GM12878 (cell line): ENCODE measurements at regions not wholly inside any gene's neighbourhood (a gene's known extent, or its start where the extent isn't known, plus 50 kb on each side); places are given as distances from the start of the nearest gene placed in this dataset. TPM values are rescaled to one million over a fixed set of nuclear protein-coding genes. Genes with fewer than 3 reads are reported as not detected.

Experiments
- BHLHE40 ChIP-seq, 2 experiments: fragments of 450-650 bp in 1 of 2; IDR thresholded peaks; 2 replicates each; pipeline ENCODE4 v1.6.1; 2011 to 2017; ENCODE audit warnings: low read depth in 2 of 2, borderline replicate concordance in 1 of 2, improper control_type of control experiment in 1 of 2, low read length in 1 of 2, mild to moderate bottlenecking in 1 of 2
- POLR2AphosphoS5 ChIP-seq: IDR thresholded peaks from 2 replicates; pipeline ENCODE4 v1.6.1; 2011; ENCODE audit warnings: mild to moderate bottlenecking, low read length, inconsistent platforms
- PRDM15 ChIP-seq: fragments of 450-650 bp; formaldehyde crosslinking; IDR thresholded peaks from 2 replicates; pipeline ENCODE4 v1.4.0; 2020; ENCODE audit warnings: mild to moderate bottlenecking, moderate library complexity
- REST ChIP-seq: IDR thresholded peaks from 2 replicates; pipeline ENCODE4 v1.6.1; 2012; ENCODE audit warnings: mild to moderate bottlenecking, low read depth, low read length
- WRNIP1 ChIP-seq: IDR thresholded peaks from 2 replicates; pipeline ENCODE4 v1.6.1; 2011; ENCODE audit warnings: low read depth, low read length, improper control_type of control experiment, borderline replicate concordance
- ZBTB11 ChIP-seq: fragments of 450-650 bp; formaldehyde crosslinking; IDR thresholded peaks from 2 replicates; pipeline ENCODE4 v1.5.0; 2022; ENCODE audit warnings: mild to moderate bottlenecking, missing genetic modification characterization
- microRNA-seq: library from miRNA; unstranded; fragments of <30 nt; microRNA quantifications from one replicate; pipeline ENCODE4, GENCODE V29; 2018
- small RNA-seq: library from RNA; depleted of rRNA; stranded (forward); fragments of <200 nt; gene quantifications from one replicate; pipeline ENCODE3, GENCODE V24; 2014

GRCh38 chr11:11672101-11672500 lies 50.3 kb upstream of the GALNT18 start (continued):
- TF ChIP-seq ZBTB11 = no peak
- TF ChIP-seq PRDM15 = no peak
- TF ChIP-seq WRNIP1 = no peak
- TF ChIP-seq POLR2AphosphoS5 = no peak
- TF ChIP-seq REST = no peak
- no peak for TF ChIP-seq BHLHE40 (IDR thresholded peaks at IDR 0.05; ENCODE audit: borderline replicate concordance in 1 of 2, low read depth in 2 of 2, low read length in 1 of 2)
- TF ChIP-seq, all 136 proteins: peak for 0

Small RNA genes lying in the stretch of these regions (microRNA-seq; reads per million reads assigned to microRNA genes)
- gene MIR8070 = not detected

Small RNA genes lying in the stretch of these regions (small RNA-seq; reads per million reads assigned to genes)
- not detected for gene MIR8070
